Loucy (cell line): ENCODE measurements at regions not wholly inside any gene's neighbourhood (a gene's known extent, or its start where the extent isn't known, plus 50 kb on each side); places are given as distances from the start of the nearest gene placed in this dataset.

Experiments
- H2AFZ ChIP-seq: fragments of 200-600 bp; sonication (generic); 2 replicates; pipeline ENCODE4 v1.6.0; 2016; ENCODE audit warnings: antibody characterized with exemption, mild to moderate bottlenecking, low read length, moderate library complexity
- H3F3A ChIP-seq: fragments of 200-600 bp; 2 replicates; pipeline ENCODE4 v1.6.0; 2016; ENCODE audit warnings: antibody characterized with exemption, low read depth, mild to moderate bottlenecking
- H3K27me3 ChIP-seq: fragments of 200-600 bp; sonication (generic); 2 replicates; pipeline ENCODE4 v1.6.1; 2014; ENCODE audit warnings: low read length, mild to moderate bottlenecking; ENCODE audit not compliant: insufficient read depth, poor library complexity, severe bottlenecking
- H3K36me3 ChIP-seq: fragments of 200-600 bp; sonication (generic); 2 replicates; pipeline ENCODE4 v1.6.1; 2016; ENCODE audit warnings: low read length; ENCODE audit not compliant: insufficient read depth
- H3K4me1 ChIP-seq: fragments of 200-600 bp; sonication (generic); 2 replicates; pipeline ENCODE4 v1.5.1; 2014; ENCODE audit warnings: low read length, mild to moderate bottlenecking; ENCODE audit not compliant: insufficient read depth, poor library complexity, severe bottlenecking
- H3K4me2 ChIP-seq: fragments of 200-600 bp; sonication (generic); 2 replicates; pipeline ENCODE4 v1.6.0; 2014; ENCODE audit warnings: antibody characterized with exemption, low read length, low read depth, mild to moderate bottlenecking; ENCODE audit not compliant: poor library complexity, severe bottlenecking
- H3K4me3 ChIP-seq: fragments of 200-600 bp; sonication (generic); 2 replicates; pipeline ENCODE4 v1.5.1; 2014; ENCODE audit warnings: low read length, mild to moderate bottlenecking, mixed read lengths; ENCODE audit not compliant: poor library complexity, severe bottlenecking
- H3K79me2 ChIP-seq: fragments of 200-600 bp; sonication (generic); 2 replicates; pipeline ENCODE4 v1.6.1; 2014; ENCODE audit warnings: low read length; ENCODE audit not compliant: insufficient read depth
- H3K9ac ChIP-seq: fragments of 200-600 bp; sonication (generic); 2 replicates; pipeline ENCODE4 v1.6.0; 2014; ENCODE audit warnings: mild to moderate bottlenecking, low read depth, low read length, moderate library complexity; ENCODE audit not compliant: poor library complexity, severe bottlenecking
- H3K9me2 ChIP-seq: fragments of 200-600 bp; sonication (generic); replicated peaks from 2 replicates; pipeline ENCODE4 v1.6.1; 2016; ENCODE audit warnings: low read depth, low read length, mixed read lengths
- H3K9me3 ChIP-seq: fragments of 200-600 bp; sonication (generic); 2 replicates; pipeline ENCODE4 v1.6.1; 2014; ENCODE audit warnings: mild to moderate bottlenecking, antibody characterized with exemption, low read length, low read depth; ENCODE audit not compliant: insufficient read depth
- H4K20me1 ChIP-seq: fragments of 200-600 bp; sonication (generic); 2 replicates; pipeline ENCODE4 v1.6.0; 2014; ENCODE audit warnings: antibody characterized with exemption, low read length, mild to moderate bottlenecking; ENCODE audit not compliant: insufficient read depth, poor library complexity, severe bottlenecking
- EZH2phosphoT487 ChIP-seq: fragments of 200-600 bp; IDR thresholded peaks from 2 replicates; pipeline ENCODE4 v1.6.1; 2018; ENCODE audit warnings: antibody characterized with exemption, mild to moderate bottlenecking, moderate library complexity, borderline replicate concordance
- TF ChIP-seq, protein P1 (sequence below): fragments of 200-600 bp; sonication (generic); conservative IDR thresholded peaks from 2 replicates; pipeline ENCODE4 v1.5.1; 2014; ENCODE audit warnings: mild to moderate bottlenecking, antibody characterized with exemption, low read length

DNA sequence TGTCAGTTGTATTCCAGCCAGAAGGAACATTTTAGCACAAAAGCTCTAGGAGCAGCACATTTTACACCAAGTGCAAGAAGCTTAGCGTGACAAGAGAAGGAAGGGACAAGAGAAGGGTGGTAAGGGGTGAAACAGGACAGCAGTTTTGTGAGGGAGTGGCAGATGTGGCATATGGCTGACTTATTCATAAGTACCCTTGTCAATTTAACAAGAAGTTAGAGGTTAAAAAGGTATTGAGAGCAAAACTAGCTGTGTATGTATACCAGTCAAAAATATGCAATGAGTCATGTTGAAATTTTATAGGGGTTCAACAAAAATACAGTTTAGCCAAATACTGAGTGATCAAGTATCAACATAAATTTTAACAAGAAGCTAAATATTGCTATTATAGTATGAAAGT is 561.5 kb upstream of the POT1 start:
- Histone ChIP-seq H3K9ac (no peak overlapping the region), H4K20me1 (no peaks in the 10 kb centered on the region), H3K4me3 (no peak overlapping the region), H3K4me1 (no peaks in the 10 kb centered on the region), H2AFZ (no peak overlapping the region), H3K4me2 (no peak overlapping the region), H3K27me3 (no peaks in the 10 kb centered on the region), H3K36me3 (no peaks in the 10 kb centered on the region), H3F3A (no peaks in the 10 kb centered on the region), H3K9me2 (no peaks in the 10 kb centered on the region), H3K9me3 (no peaks in the 10 kb centered on the region), H3K79me2 (no peaks in the 10 kb centered on the region)
- TF ChIP-seq, protein P1, sequence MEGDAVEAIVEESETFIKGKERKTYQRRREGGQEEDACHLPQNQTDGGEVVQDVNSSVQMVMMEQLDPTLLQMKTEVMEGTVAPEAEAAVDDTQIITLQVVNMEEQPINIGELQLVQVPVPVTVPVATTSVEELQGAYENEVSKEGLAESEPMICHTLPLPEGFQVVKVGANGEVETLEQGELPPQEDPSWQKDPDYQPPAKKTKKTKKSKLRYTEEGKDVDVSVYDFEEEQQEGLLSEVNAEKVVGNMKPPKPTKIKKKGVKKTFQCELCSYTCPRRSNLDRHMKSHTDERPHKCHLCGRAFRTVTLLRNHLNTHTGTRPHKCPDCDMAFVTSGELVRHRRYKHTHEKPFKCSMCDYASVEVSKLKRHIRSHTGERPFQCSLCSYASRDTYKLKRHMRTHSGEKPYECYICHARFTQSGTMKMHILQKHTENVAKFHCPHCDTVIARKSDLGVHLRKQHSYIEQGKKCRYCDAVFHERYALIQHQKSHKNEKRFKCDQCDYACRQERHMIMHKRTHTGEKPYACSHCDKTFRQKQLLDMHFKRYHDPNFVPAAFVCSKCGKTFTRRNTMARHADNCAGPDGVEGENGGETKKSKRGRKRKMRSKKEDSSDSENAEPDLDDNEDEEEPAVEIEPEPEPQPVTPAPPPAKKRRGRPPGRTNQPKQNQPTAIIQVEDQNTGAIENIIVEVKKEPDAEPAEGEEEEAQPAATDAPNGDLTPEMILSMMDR: no peak
- no peak for TF ChIP-seq EZH2phosphoT487

DNA sequence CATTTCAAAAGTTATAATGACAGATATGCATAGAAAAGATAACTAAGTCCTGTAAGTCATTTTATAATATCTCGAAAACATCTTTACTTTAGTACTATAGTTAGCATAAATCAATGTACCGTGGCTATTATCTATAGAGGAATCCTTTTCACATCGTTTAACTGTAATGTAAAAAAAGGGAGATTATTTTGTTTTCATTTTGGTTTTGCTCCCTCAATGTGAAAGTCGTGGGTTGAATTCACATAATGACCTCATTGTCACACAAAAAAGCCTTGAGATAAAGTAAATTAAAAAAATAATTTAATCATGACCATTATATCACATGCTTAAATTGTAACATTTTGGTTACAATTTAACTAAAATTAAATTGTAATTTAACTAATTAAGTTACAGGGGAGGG is 560.5 kb upstream of the POT1 start:
- no peak overlapping the region for H2AFZ ChIP-seq
- no peaks in the 10 kb centered on the region for H3K79me2 ChIP-seq
- H3K9me2 ChIP-seq: no peaks in the 10 kb centered on the region
- H3K27me3 ChIP-seq: no peaks in the 10 kb centered on the region
- no peaks in the 10 kb centered on the region for H3K4me1 ChIP-seq
- H3K9me3 ChIP-seq: no peaks in the 10 kb centered on the region
- H3F3A ChIP-seq: no peaks in the 10 kb centered on the region
- no peak overlapping the region for H3K9ac ChIP-seq
- no peak overlapping the region for H3K4me3 ChIP-seq
- no peak for TF ChIP-seq EZH2phosphoT487
- TF ChIP-seq, protein P1: no peak
- H3K4me2 ChIP-seq: no peak overlapping the region
- H3K36me3 ChIP-seq: no peaks in the 10 kb centered on the region
- H4K20me1 ChIP-seq: no peaks in the 10 kb centered on the region

DNA sequence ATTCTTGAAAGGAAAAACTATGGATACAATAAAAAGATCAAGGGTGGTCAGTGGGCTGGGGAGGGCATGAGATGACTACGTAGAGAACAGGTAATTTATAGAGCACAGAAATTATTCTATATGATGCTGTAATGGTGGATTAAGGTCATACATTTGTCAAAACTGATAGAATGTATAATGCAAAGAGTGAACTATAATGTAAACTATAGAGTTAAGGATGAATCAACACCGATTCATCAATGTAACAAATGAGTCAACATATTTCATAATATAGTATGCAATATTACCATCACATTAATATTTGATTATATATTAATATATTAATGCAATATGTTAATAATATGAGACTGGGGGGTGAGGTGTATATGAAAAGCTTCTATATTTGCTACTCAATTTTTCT is 555.6 kb upstream of the POT1 start:
- H3K36me3 ChIP-seq: no peaks in the 10 kb centered on the region
- H3K4me2 ChIP-seq: no peak overlapping the region
- no peaks in the 10 kb centered on the region for H3K4me1 ChIP-seq
- TF ChIP-seq, protein P1: no peak
- no peak for TF ChIP-seq EZH2phosphoT487
- no peaks in the 10 kb centered on the region for H3F3A ChIP-seq
- H4K20me1 ChIP-seq: no peaks in the 10 kb centered on the region
- no peak overlapping the region for H3K9ac ChIP-seq
- no peak overlapping the region for H2AFZ ChIP-seq
- H3K9me2 ChIP-seq: no peaks in the 10 kb centered on the region
- no peaks in the 10 kb centered on the region for H3K79me2 ChIP-seq
- H3K4me3 ChIP-seq: no peak overlapping the region
- no peaks in the 10 kb centered on the region for H3K9me3 ChIP-seq
- H3K27me3 ChIP-seq: no peaks in the 10 kb centered on the region
